BE2C (cell line): ENCODE measurements at regions not wholly inside any gene's neighbourhood (a gene's known extent, or its start where the extent isn't known, plus 50 kb on each side); places are given as distances from the start of the nearest gene placed in this dataset.

ENCODE experiments used
- DNase-seq: peaks from one replicate; pipeline ENCODE4 v3.0.0-alpha.2; 2020
- H3K27me3 ChIP-seq: fragments of 250-450 bp; sonication (Bioruptor Pico); 2 replicates; pipeline ENCODE4 v1.5.1; 2020; ENCODE audit warnings: mild to moderate bottlenecking
- H3K36me3 ChIP-seq: fragments of 250-450 bp; sonication (Bioruptor Pico); 2 replicates; pipeline ENCODE4 v1.5.1; 2020; ENCODE audit warnings: mild to moderate bottlenecking
- H3K4me1 ChIP-seq: fragments of 250-450 bp; sonication (Bioruptor Pico); 2 replicates; pipeline ENCODE4 v1.5.1; 2020
- H3K4me3 ChIP-seq: 2 replicates; pipeline ENCODE4 v1.5.1; 2011; ENCODE audit warnings: low read depth, low read length
- H3K9me3 ChIP-seq: fragments of 250-450 bp; sonication (Bioruptor Pico); 2 replicates; pipeline ENCODE4 v1.5.1; 2020
- CTCF ChIP-seq: IDR thresholded peaks from 2 replicates; pipeline ENCODE4 v1.5.1; 2012; ENCODE audit warnings: mild to moderate bottlenecking, low read depth, low read length

GRCh38 chr12:127742231-127742630, 524.7 kb upstream of the TMEM132C start:
- no peak for DNase-seq
- H3K4me3 ChIP-seq: no peak overlapping the region
- no peak for TF ChIP-seq CTCF
- H3K9me3 ChIP-seq: no peaks in the 10 kb centered on the region
- no peaks in the 10 kb centered on the region for H3K36me3 ChIP-seq
- H3K27me3 ChIP-seq: no peaks in the 10 kb centered on the region
- no peaks in the 10 kb centered on the region for H3K4me1 ChIP-seq

GRCh38 chr12:127745469-127746212, 521.3 kb upstream of the TMEM132C start:
- Histone ChIP-seq H3K27me3 (no peaks in the 10 kb centered on the region), H3K4me3 (no peak overlapping the region), H3K9me3 (no peaks in the 10 kb centered on the region), H3K4me1 (no peaks in the 10 kb centered on the region), H3K36me3 (no peaks in the 10 kb centered on the region)
- DNase-seq: no peak
- TF ChIP-seq CTCF: no peak

- H3K36me3 ChIP-seq: no peaks in the 10 kb centered on the region
- no peaks in the 10 kb centered on the region for H3K4me1 ChIP-seq
- DNase-seq: no peak
- TF ChIP-seq CTCF: no peak
- no peak overlapping the region for H3K4me3 ChIP-seq
- no peaks in the 10 kb centered on the region for H3K9me3 ChIP-seq
- H3K27me3 ChIP-seq: no peaks in the 10 kb centered on the region
Observed at GRCh38 chr12:127749416-127749815, 517.6 kb upstream of the TMEM132C start.

- Histone ChIP-seq H3K4me1 (no peaks in the 10 kb centered on the region), H3K27me3 (no peaks in the 10 kb centered on the region), H3K4me3 (no peak overlapping the region), H3K36me3 (no peaks in the 10 kb centered on the region), H3K9me3 (no peaks in the 10 kb centered on the region)
- no peak for DNase-seq
- no peak for TF ChIP-seq CTCF
Observed at GRCh38 chr12:127750076-127750840, 516.7 kb upstream of the TMEM132C start.

GRCh38 chr12:127752802-127753201, 514.2 kb upstream of the TMEM132C start:
- DNase-seq: no peak
- H3K36me3 ChIP-seq: no peaks in the 10 kb centered on the region
- no peaks in the 10 kb centered on the region for H3K4me1 ChIP-seq
- no peaks in the 10 kb centered on the region for H3K9me3 ChIP-seq
- no peak overlapping the region for H3K4me3 ChIP-seq
- TF ChIP-seq CTCF: no peak
- no peaks in the 10 kb centered on the region for H3K27me3 ChIP-seq

- DNase-seq: no peak
- Histone ChIP-seq H3K4me1 (no peaks in the 10 kb centered on the region), H3K4me3 (no peak overlapping the region), H3K27me3 (no peaks in the 10 kb centered on the region), H3K9me3 (no peaks in the 10 kb centered on the region; the same call in 1 of the 2 replicates), H3K36me3 (no peaks in the 10 kb centered on the region)
- no peak for TF ChIP-seq CTCF
Observed at GRCh38 chr12:127760357-127760756, 506.6 kb upstream of the TMEM132C start.
